HK-2 (cell line): ENCODE measurements at regions not wholly inside any gene's neighbourhood (a gene's known extent, or its start where the extent isn't known, plus 50 kb on each side); places are given as distances from the start of the nearest gene placed in this dataset.
"Not testable (repeated sequence)": the region's sequence is repeated elsewhere in the genome, so short reads cannot be mapped to it uniquely, and the experiment has no call there.

Experiments used
- DNase-seq: peaks from one replicate; pipeline ENCODE4 v3.0.0-alpha.2; 2018; ENCODE audit not compliant: unreplicated experiment

- DNase-seq: peak; percentile 10
These were observed 53.6 kb upstream of the PLGLB1 start for GRCh38 chr2:87075054-87075790.

- peak; percentile 44 for DNase-seq
These were observed 54.2 kb upstream of the PLGLB1 start for GRCh38 chr2:87075791-87076252.

- DNase-seq: peak; percentile 82
These were observed 54.8 kb upstream of the PLGLB1 start for GRCh38 chr2:87076253-87077123.

GRCh38 chr2:87077124-87077446, 55.4 kb upstream of the PLGLB1 start:
- DNase-seq: not testable (repeated sequence)

- not testable (repeated sequence) for DNase-seq
These were observed 60.1 kb upstream of the PLGLB1 start for GRCh38 chr2:87081727-87082126.

- not testable (repeated sequence) for DNase-seq
These were observed 66.4 kb upstream of the PLGLB1 start for GRCh38 chr2:87088079-87088478.

- not testable (repeated sequence) for DNase-seq
These were observed 67.8 kb upstream of the PLGLB1 start for GRCh38 chr2:87089401-87089800.

GRCh38 chr2:87093252-87093651, 71.6 kb upstream of the PLGLB1 start:
- DNase-seq: not testable (repeated sequence)

- not testable (repeated sequence) for DNase-seq
These were observed 72.4 kb upstream of the PLGLB1 start for GRCh38 chr2:87093937-87094529.

GRCh38 chr2:87095804-87096203, 74.2 kb upstream of the PLGLB1 start:
- DNase-seq: not testable (repeated sequence)

GRCh38 chr2:87128761-87129553, 107.3 kb upstream of the PLGLB1 start:
- not testable (repeated sequence) for DNase-seq

- not testable (repeated sequence) for DNase-seq
These were observed 110.9 kb upstream of the PLGLB1 start for GRCh38 chr2:87132577-87132976.

GRCh38 chr2:87151835-87152493, 130.3 kb upstream of the PLGLB1 start:
- DNase-seq: not testable (repeated sequence)

GRCh38 chr2:87174454-87174853, 152.8 kb upstream of the PLGLB1 start:
- not testable (repeated sequence) for DNase-seq

GRCh38 chr2:87183373-87183772, 161.7 kb upstream of the PLGLB1 start:
- not testable (repeated sequence) for DNase-seq

GRCh38 chr2:87184260-87184659, 162.6 kb upstream of the PLGLB1 start:
- DNase-seq: not testable (repeated sequence)

- not testable (repeated sequence) for DNase-seq
These were observed 167.6 kb upstream of the PLGLB1 start for GRCh38 chr2:87189214-87189613.

- not testable (repeated sequence) for DNase-seq
These were observed 171.7 kb upstream of the PLGLB1 start for GRCh38 chr2:87193336-87193735.

GRCh38 chr2:87194254-87194999, 172.8 kb upstream of the PLGLB1 start:
- not testable (repeated sequence) for DNase-seq

- not testable (repeated sequence) for DNase-seq
These were observed 175.2 kb upstream of the PLGLB1 start for GRCh38 chr2:87196720-87197388.
